Retinal pigment epithelial cell (primary cell): ENCODE measurements at regions not wholly inside any gene's neighbourhood (a gene's known extent, or its start where the extent isn't known, plus 50 kb on each side); places are given as distances from the start of the nearest gene placed in this dataset.

Experiments used
- DNase-seq: peaks from one replicate; pipeline ENCODE4 v3.0.0-alpha.2; 2010; ENCODE audit warnings: low read depth
- H3K4me3 ChIP-seq: 2 replicates; pipeline ENCODE4 v1.5.1; 2011; ENCODE audit warnings: mild to moderate bottlenecking, low read length, control low read depth, moderate library complexity
- TF ChIP-seq, protein P1 (sequence below): conservative IDR thresholded peaks from 2 replicates; pipeline ENCODE4 v1.5.1; 2011; ENCODE audit warnings: low read depth, low read length, control low read depth, inconsistent platforms

GRCh38 chr1:98073823-98074222 is 153.0 kb upstream of the DPYD start:
- no peak overlapping the region for H3K4me3 ChIP-seq
- TF ChIP-seq, protein P1, sequence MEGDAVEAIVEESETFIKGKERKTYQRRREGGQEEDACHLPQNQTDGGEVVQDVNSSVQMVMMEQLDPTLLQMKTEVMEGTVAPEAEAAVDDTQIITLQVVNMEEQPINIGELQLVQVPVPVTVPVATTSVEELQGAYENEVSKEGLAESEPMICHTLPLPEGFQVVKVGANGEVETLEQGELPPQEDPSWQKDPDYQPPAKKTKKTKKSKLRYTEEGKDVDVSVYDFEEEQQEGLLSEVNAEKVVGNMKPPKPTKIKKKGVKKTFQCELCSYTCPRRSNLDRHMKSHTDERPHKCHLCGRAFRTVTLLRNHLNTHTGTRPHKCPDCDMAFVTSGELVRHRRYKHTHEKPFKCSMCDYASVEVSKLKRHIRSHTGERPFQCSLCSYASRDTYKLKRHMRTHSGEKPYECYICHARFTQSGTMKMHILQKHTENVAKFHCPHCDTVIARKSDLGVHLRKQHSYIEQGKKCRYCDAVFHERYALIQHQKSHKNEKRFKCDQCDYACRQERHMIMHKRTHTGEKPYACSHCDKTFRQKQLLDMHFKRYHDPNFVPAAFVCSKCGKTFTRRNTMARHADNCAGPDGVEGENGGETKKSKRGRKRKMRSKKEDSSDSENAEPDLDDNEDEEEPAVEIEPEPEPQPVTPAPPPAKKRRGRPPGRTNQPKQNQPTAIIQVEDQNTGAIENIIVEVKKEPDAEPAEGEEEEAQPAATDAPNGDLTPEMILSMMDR = no peak
- no peak for DNase-seq

DNA sequence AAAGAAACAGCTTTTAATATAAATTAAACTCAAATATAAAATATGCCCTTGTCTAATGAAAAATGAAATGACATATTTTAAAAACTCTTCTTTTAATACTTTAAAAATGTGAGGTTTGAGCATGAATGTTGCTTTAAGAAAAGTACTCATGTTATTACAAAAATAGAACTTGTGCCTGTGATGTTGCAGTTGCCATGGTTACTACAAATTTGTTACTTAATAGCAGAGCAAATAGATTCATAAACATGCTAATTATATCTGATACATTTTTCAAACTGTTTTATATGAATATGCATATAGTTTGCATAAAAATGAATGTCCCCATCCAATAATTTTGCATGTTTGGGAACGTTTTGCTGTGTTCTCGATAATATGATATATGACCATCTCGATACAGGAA is 152.3 kb upstream of the DPYD start:
- TF ChIP-seq, protein P1 = no peak
- no peak overlapping the region for H3K4me3 ChIP-seq
- DNase-seq = no peak

- TF ChIP-seq, protein P1 = no peak
- no peak overlapping the region for H3K4me3 ChIP-seq
- no peak for DNase-seq
These were observed 151.2 kb upstream of the DPYD start for GRCh38 chr1:98072047-98072446.

GRCh38 chr1:98068016-98068415 is 147.2 kb upstream of the DPYD start:
- no peak overlapping the region for H3K4me3 ChIP-seq
- DNase-seq = no peak
- TF ChIP-seq, protein P1 = no peak

- no peak overlapping the region for H3K4me3 ChIP-seq
- TF ChIP-seq, protein P1 = no peak
- no peak for DNase-seq
These were observed 146.1 kb upstream of the DPYD start for GRCh38 chr1:98066911-98067310.

DNA sequence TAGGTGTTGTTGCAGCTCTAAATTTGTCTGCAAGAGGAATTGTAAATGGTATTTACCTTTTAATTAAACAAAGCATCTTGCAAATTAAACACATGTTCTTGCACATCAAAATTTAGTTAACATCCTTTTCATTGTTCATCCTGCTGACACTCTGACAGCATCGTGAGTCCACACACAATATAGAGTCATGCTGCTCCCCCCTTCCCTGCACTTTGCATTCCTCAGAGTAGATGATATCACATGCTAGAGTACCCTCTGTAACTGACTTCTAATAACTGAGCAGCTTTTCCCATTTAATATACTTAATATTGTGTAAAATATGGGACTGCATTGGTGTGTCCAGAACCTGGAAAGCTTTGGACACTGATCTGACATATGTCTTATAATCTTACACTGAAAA is 138.8 kb upstream of the DPYD start:
- TF ChIP-seq, protein P1 = no peak
- no peak for DNase-seq
- no peak overlapping the region for H3K4me3 ChIP-seq

DNA sequence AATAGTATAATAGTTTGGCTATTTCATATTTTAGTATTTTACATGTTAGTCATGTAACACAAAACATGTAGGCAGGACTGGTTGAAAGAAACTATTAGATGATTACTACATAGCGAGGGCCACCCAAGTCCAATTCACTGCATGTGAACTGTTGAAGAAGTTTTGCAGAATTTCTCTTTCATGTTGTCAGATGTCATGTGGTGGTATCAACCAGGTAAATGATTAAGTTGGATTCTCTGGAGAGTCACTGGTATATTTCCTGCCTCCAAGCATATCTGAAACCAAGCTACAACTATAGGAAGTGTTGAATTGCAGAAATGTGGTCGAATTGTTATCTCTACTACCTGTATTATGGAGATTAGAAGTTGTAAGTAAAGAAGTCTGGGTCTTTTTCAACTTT is 137.8 kb upstream of the DPYD start:
- DNase-seq = no peak
- TF ChIP-seq, protein P1 = no peak
- H3K4me3 ChIP-seq = no peak overlapping the region
